ENCODE measurements at regions not wholly inside any gene's neighbourhood (a gene's known extent, or its start where the extent isn't known, plus 50 kb on each side); places are given as distances from the start of the nearest gene placed in this dataset.
A peak's percentile ranks its signal among the peaks of the same experiment; 100 is the strongest.

DNA sequence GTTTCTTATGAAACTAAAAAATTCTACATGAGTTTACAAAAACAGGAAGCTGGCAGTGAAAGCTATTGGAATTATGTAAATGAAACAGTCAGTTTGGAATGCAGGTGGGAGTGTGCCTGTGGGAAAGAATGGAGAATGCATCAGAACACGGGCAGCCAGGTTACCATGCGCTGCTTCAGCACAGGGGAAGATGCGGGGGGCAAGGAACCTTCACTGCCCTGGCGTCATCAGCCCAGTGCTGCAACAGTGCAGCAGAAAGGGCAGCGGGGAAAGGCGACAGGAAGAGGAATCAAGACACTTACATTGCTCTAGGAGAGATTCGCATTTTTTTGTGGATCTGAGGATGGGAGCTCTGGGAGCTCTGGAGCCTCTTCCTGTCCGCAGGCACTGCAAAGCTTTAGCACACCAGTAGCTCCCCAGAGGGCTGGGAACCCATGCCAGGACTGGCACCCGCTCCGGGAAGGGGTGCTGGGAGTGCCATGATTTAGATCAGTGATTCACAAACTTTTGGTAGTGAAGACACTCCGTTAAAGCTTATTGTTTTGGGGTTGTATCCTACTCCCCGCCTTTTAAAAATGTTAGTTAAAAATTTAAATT is 64.1 kb upstream of the WDR26 start:
- no TSS peak for BruUV-seq (replicated peaks)
- CTCF ChIA-PET = interaction anchor here (0.7 to 3.9 kb wide), 10 partner anchors 14 to 424 kb away, joined by 3 to 31 read pairs (median 6); no protein-coding TSS in a partner anchor
- peak overlapping the region; percentile 92 for H3K27ac ChIP-seq (ENCODE audit: control insufficient read depth, insufficient read depth)
- H3K9ac ChIP-seq (ENCODE audit: control insufficient read depth, insufficient read depth, low read length) = peak overlapping the region; percentile 9; the same call in 1 of the 2 replicates
- RAD21 ChIA-PET (ENCODE audit: unreplicated experiment) = interaction anchor here (1.0 to 2.8 kb wide), 15 partner anchors 9 to 395 kb away, joined by 3 to 11 read pairs (median 4); partner anchors contain the start of gene NVL
- H3K4me3 ChIP-seq = no peak overlapping the region; the same call in 1 of the 2 replicates
- H3K4me2 ChIP-seq (ENCODE audit: control insufficient read depth, insufficient read depth) = peak overlapping the region; percentile 72
- no peaks in the 10 kb centered on the region for H3K27me3 ChIP-seq (replicated peaks in 1 of 2; ENCODE audit: control insufficient read depth in 2 of 2, insufficient read depth in 2 of 2, low read length in 1 of 2)
- DNase-seq (ENCODE audit: low read depth, low spot score) (no peak), FAIRE-seq (no peak), ATAC-seq (peak; percentile 5)
- peaks cover 45% of the 10 kb centered on the region for H3K4me1 ChIP-seq (ENCODE audit: control insufficient read depth, insufficient read depth, low read length)
- in situ Hi-C loops (cut with MboI) (no loop called here), intact Hi-C loops (cut with micrococcal nuclease; ENCODE audit: unreplicated experiment) (loop anchor here (5.0 kb wide), 1 partner anchor 234 kb away; no protein-coding TSS in a partner anchor)
- no peaks in the 10 kb centered on the region; the same call in 2 of the 3 replicates for H3K9me3 ChIP-seq (replicated peaks; ENCODE audit: control insufficient read depth, insufficient read depth, low read length)
- no peaks in the 10 kb centered on the region for H3K79me2 ChIP-seq (ENCODE audit: control insufficient read depth, insufficient read depth, low read length)
- POLR2A ChIA-PET = interaction anchor here (1.0 to 1.3 kb wide), 3 partner anchors 12 to 288 kb away, joined by 3 read pairs; no protein-coding TSS in a partner anchor
- SMC1A ChIA-PET (ENCODE audit: uncharacterized antibody, unreplicated experiment) = interaction anchor here (0.7 to 2.6 kb wide), 17 partner anchors 8 to 424 kb away, joined by 3 to 15 read pairs (median 5); partner anchors contain the start of gene WDR26
- 46% methylated on average over 12 of the region's 12 CpGs for WGBS (ENCODE audit: insufficient coverage, insufficient replicate concordance, low lambda C conversion rate, missing lambda C conversion rate)
- no peak overlapping the region for H2AFZ ChIP-seq (ENCODE audit: control insufficient read depth, low read depth, low read length)
- H4K20me1 ChIP-seq (ENCODE audit: control insufficient read depth, insufficient read depth) = no peaks in the 10 kb centered on the region
- no peaks in the 10 kb centered on the region for H3K36me3 ChIP-seq (ENCODE audit: control insufficient read depth in 2 of 2, insufficient read depth in 2 of 2, low read length in 1 of 2)
- TF ChIP-seq IKZF1 (conservative IDR thresholded peaks at IDR 0.05) (peak; percentile 90), SIX5 (IDR thresholded peaks at IDR 0.05; ENCODE audit: low read depth, low read length, severe bottlenecking) (no peak), EED (IDR thresholded peaks at IDR 0.05; ENCODE audit: low read depth) (peak; percentile 83; the same call in 1 of the 2 replicates), POU2F2 (IDR thresholded peaks at IDR 0.05; ENCODE audit: borderline replicate concordance, low read depth, low read length) (0 out of 3 replicates have a peak, but pooled peaks have one; percentile 21), HDAC2 (IDR thresholded peaks at IDR 0.05) (no peak), DPF2 (IDR thresholded peaks at IDR 0.05) (peak; percentile 16; the same call in 1 of the 2 replicates), IKZF2 (IDR thresholded peaks at IDR 0.05) (peak; percentile 72 to 81; a peak in 2 of 4 replicates), ZBED1 (IDR thresholded peaks at IDR 0.05; ENCODE audit: borderline replicate concordance) (peak; percentile 10; the same call in 1 of the 2 replicates), SMARCA5 (IDR thresholded peaks at IDR 0.05) (peak; percentile 86), NFIC (IDR thresholded peaks at IDR 0.05; ENCODE audit: low read depth, low read length) (peak; percentile 59), EP300 (IDR thresholded peaks at IDR 0.05; ENCODE audit: borderline replicate concordance in 1 of 2, control insufficient read depth in 1 of 2, low read depth in 2 of 2, low read length in 2 of 2) (peak in 1 of 2 experiments; percentile 11; a peak in 1 of 4 replicates), MTA3 (IDR thresholded peaks at IDR 0.05; ENCODE audit: borderline replicate concordance, low read length) (no peak), GATAD2B (conservative IDR thresholded peaks at IDR 0.05; ENCODE audit: low read depth) (0 out of 2 replicates have a peak, but pooled peaks have one; percentile 46)
- TF ChIP-seq, protein P1, sequence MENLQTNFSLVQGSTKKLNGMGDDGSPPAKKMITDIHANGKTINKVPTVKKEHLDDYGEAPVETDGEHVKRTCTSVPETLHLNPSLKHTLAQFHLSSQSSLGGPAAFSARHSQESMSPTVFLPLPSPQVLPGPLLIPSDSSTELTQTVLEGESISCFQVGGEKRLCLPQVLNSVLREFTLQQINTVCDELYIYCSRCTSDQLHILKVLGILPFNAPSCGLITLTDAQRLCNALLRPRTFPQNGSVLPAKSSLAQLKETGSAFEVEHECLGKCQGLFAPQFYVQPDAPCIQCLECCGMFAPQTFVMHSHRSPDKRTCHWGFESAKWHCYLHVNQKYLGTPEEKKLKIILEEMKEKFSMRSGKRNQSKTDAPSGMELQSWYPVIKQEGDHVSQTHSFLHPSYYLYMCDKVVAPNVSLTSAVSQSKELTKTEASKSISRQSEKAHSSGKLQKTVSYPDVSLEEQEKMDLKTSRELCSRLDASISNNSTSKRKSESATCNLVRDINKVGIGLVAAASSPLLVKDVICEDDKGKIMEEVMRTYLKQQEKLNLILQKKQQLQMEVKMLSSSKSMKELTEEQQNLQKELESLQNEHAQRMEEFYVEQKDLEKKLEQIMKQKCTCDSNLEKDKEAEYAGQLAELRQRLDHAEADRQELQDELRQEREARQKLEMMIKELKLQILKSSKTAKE (IDR thresholded peaks at IDR 0.05; ENCODE audit: low read depth, poor library complexity, severe bottlenecking) = peak; percentile 4
- TF ChIP-seq, protein P2, sequence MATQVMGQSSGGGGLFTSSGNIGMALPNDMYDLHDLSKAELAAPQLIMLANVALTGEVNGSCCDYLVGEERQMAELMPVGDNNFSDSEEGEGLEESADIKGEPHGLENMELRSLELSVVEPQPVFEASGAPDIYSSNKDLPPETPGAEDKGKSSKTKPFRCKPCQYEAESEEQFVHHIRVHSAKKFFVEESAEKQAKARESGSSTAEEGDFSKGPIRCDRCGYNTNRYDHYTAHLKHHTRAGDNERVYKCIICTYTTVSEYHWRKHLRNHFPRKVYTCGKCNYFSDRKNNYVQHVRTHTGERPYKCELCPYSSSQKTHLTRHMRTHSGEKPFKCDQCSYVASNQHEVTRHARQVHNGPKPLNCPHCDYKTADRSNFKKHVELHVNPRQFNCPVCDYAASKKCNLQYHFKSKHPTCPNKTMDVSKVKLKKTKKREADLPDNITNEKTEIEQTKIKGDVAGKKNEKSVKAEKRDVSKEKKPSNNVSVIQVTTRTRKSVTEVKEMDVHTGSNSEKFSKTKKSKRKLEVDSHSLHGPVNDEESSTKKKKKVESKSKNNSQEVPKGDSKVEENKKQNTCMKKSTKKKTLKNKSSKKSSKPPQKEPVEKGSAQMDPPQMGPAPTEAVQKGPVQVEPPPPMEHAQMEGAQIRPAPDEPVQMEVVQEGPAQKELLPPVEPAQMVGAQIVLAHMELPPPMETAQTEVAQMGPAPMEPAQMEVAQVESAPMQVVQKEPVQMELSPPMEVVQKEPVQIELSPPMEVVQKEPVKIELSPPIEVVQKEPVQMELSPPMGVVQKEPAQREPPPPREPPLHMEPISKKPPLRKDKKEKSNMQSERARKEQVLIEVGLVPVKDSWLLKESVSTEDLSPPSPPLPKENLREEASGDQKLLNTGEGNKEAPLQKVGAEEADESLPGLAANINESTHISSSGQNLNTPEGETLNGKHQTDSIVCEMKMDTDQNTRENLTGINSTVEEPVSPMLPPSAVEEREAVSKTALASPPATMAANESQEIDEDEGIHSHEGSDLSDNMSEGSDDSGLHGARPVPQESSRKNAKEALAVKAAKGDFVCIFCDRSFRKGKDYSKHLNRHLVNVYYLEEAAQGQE (IDR thresholded peaks at IDR 0.05; ENCODE audit: low read depth, low read length) = no peak
- TF ChIP-seq, protein P3, sequence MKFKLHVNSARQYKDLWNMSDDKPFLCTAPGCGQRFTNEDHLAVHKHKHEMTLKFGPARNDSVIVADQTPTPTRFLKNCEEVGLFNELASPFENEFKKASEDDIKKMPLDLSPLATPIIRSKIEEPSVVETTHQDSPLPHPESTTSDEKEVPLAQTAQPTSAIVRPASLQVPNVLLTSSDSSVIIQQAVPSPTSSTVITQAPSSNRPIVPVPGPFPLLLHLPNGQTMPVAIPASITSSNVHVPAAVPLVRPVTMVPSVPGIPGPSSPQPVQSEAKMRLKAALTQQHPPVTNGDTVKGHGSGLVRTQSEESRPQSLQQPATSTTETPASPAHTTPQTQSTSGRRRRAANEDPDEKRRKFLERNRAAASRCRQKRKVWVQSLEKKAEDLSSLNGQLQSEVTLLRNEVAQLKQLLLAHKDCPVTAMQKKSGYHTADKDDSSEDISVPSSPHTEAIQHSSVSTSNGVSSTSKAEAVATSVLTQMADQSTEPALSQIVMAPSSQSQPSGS (IDR thresholded peaks at IDR 0.05; ENCODE audit: low read length) = 0 out of 2 replicates have a peak, but pooled peaks have one; percentile 1

Data from GM12878 (cell line).